Stimulated activated CD8-positive, alpha-beta memory T cell treated with anti-CD3 and anti-CD28 coated beads, Interleukin-4, amount 100 ng/mL, for 24 hours (primary cell): ENCODE measurements at regions not wholly inside any gene's neighbourhood (a gene's known extent, or its start where the extent isn't known, plus 50 kb on each side); places are given as distances from the start of the nearest gene placed in this dataset.
"Not testable (repeated sequence)": the region's sequence is repeated elsewhere in the genome, so short reads cannot be mapped to it uniquely, and the experiment has no call there.

Experiments
- DNase-seq: peaks from one replicate; pipeline ENCODE4 v3.0.0-alpha.2; 2020; ENCODE audit warnings: low read depth

DNA sequence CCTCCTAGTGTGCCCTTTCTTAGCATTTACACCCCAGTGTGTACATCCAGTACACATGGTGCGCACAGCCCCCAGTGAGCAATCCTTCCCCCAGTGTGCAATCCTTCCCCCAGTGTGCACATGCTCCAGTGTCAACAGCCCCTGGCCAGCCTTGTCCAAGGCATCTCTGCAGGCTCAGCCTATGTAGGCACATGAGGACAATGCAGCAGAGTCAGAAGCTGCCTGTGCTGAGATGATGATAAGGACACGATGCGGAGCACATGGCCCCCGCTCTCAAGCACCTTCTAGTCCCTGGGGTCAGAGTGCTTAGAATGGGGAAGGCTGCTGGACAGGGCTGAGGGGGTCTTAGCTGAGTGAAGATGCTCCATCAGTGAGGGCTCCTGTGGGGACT is 69.8 kb downstream of the GADD45G start:
- no peak for DNase-seq

DNA sequence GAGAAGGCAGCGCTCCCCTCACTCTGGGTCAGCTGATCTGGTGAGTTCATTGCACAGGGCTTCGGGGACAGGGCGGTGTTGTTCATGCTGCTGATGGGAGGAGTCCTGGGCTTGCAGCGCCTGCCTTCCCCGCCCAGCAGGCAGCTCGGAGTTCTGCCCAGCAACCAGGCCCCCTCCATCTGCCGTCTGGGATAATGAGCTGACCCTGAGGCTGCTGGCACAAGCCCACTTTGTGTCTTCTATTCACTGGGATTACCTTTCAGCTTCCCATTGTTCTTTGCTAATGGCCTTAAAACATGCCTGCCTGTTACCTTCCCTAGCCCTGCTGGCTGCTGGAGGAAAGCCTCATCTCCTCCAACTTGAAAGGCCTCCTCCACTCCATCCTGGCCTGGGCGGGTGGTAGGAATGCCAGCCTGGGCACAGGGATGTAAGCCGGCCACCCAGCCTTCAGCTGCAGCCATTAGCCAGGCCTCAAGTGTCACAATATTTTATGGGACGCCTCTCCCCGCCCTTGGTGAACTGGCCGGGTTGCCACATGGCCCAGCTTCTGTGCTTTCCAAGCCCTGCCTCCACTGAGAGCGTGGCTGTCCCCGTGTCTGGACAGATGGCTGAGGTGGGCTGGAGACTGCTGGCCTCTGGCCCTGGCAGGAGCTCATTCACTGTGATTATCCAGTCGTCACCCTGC is 70.4 kb downstream of the GADD45G start:
- DNase-seq: no peak

DNA sequence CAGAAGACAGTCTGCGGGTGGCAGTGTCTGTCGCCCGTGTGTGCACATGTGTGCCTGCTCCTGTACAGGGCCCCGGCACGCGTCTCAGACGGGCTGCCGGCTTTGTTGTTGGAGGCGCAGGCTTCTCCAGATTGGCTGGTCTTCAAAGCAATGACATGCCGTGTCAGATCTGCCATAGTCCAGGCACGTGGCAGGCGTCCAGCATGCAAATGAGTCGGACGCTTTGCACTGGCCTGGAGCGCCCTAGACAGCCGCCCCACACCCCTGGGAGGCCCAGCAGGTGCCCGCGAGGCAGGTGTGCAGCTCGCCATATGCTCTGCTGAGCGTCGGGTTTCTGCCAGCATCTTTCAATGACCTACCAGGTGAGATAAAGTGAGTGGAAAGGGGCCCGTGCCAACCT is 71.5 kb downstream of the GADD45G start:
- no peak for DNase-seq

DNA sequence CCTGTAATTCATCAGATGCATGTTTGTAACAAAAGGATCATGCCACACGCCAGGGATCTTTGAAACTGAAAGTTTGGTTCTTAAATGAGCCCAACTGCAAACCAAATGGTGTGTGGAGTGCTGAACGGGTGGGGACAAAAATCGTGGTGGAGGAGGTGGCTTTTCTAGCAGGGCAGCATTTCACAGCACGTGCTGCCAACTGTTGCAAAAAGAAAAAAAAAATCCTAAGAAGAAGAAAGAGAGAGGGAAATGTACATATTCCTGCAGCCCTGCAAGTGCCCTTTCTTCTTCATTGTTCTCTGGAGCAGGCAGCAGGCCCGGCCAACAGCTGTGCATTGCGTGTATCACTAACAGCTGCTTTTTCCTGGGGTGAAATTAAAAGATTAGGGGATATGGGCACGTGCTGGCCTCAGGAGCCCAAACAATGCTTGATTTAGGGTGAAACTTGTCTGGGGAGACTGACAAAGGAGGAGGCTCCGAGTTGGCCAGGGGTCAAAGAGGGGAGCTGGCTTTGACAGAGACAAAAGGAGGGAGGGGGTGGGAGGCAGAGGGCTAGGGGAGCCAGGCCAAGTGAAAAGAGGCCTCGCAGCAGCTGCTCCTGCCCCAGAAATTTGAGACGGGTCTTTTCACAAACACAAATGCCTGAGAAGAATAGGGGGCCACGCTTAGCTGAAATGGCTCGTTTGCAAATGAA is 73.0 kb downstream of the GADD45G start:
- no peak for DNase-seq

DNA sequence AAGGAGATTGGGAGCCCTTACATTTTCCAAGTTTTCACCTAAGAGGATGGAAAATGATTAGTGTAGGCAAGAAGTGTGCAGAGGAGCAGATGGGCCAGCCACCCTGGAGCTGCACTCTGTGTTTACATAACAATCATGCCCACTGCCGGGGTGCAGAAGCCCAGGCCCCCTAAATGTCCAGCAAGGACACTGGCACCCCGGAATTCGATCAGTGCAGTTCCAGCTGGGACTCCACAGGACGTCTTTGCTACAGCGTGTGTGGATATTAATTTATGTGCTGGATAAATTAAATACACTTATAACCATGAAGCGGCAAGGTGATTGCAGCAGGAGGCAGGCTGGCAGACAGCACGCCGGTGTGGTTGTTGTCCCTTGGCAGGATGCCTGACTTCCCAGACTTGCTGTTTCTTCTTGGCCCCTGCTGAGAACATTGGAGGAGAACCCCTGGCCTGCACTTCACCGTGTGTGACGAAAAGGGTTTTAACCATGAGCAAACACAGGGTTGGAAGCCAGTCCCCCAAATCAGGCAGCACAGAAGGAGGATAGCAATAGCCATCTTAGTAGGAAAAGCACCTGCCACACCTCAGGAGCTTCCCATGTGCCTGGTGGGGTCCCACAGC is 73.7 kb downstream of the GADD45G start:
- no peak for DNase-seq

DNA sequence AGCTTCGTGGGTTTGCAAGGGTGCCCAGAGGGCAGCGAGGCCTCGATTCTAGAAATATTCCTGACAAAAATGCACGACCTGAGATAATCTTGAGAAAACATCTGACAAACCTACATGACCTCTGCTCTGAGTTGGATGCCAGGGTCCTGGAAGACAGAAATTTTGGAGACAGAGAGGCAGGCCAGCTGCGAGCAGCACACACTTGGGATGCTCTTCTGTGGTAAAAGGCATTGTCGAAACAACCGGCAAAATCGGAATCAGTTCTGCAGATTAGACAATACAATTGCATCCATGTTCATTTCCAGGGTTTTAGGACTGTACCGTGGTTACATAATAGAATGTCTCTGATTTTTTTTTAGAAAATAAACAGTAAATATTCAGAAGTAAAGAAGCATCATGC is 74.2 kb downstream of the GADD45G start:
- DNase-seq: no peak

DNA sequence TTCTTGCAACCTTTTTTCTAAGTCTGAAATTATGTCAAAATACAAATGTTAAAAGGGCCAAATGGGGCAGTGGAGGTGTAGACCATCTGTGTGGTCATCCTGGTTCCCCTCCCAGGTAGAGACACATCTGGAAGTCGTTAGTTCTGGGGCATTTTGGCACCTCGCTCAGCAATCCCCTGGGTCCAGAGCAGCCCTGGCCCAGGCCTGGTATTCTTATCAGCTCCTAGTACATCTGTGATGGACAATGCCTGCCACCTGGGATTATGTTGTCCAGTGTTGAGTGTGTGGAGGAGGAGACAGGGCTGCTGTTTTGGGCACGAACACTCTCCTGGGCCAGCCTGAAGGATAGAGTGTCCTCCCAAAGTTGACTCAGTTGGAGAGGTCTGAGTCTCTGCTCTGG is 74.8 kb downstream of the GADD45G start:
- DNase-seq: no peak

DNA sequence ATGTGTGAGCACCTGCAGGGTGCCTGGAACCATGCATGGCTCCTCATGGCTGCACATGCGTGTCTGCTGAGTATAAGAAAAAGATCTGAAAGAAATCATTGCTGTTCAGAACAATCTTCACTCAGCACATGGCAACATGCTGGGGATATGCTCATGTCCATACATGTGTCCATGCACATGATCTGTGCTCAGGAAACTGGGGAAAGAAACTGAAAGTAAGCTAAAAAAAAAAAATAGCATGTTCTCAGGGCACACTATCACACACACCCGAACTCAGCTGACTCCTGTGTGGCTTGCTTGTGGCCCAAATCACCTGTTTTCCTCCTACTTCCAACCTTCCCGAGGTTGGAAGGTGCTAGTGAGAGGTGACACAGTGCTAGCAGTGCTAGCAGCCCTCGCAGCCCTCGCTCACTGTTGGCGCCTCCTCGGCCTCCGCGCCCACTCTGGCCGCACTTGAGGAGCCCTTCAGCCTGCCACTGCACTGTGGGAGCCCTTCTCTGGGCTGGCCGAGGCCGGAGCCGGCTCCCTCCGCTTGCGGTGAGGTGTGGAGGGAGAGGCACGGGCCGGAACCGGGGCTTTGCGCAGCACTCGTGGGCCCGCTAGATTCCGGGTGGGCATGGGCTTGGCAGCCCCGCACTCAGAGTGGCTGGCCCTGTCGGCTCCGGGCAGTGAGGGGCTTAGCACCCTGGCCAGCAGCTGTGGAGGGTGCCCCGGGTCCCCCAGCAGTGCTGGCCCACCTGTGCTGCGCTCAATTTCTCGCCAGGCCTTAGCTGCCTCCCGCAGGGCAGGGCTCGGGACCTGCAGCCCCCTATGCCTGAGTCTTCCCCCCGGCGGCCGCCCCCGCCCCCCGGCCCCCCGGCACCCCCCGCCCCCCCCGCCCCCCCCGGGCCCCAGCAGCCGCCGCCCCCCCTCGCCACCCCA is 76.0 kb downstream of the GADD45G start:
- DNase-seq: no peak

DNA sequence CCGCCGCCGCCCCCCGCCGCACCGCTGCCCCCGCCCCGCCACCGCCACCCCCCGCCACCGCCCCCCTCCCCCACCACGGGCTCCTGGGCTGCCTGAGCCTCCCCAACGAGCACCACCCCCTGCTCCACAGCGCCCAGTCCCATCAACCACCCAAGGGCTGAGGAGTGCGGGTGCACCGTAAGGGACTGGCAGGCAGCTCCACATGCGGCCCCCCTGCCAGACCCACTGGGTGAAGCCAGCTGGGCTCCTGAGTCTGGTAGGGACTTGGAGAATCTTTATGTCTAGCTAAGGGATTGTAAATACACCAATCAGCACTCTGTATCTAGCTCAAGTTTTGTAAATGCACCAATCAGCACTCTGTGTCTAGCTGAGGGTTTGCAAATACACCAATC is 76.7 kb downstream of the GADD45G start:
- not testable (repeated sequence) for DNase-seq

DNA sequence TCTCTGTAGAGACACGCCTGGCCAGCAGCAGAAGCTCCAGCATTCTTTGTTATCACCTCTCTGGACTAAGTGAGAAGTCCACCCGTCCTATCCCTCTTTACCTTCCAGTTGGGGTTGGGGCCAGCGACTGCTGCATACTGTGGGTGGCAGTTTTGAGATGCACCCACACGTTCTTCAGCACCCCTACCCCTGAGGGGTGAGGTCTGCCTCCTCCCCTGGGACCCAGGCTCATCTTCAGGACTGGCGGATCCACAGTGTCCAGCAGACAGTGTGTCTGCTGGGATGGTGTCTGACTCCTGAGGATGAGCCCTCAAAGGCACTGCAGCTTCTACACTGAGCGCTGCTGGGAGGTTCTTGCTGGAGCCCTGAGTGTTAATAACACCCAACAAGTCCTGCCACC is 78.8 kb downstream of the GADD45G start:
- DNase-seq: no peak

DNA sequence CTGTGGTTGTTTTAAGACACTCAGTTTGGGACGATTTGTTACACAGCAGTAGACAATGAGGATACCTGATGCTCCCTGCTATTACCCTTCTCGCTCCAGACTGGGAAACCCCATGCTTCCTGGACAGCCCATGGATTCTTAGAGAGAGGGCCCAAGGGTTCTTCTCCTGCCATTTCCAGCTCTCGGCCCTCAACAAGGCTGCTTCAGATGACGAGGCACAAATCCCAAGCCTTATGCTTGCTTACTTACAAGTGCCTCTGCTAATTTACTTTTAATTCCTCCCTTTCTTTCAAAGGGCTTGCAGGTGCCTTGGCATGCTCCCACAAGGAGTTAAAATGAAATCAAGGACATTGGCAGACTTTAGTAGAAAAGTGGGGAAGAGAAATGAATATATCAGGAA is 79.4 kb downstream of the GADD45G start:
- no peak for DNase-seq

DNA sequence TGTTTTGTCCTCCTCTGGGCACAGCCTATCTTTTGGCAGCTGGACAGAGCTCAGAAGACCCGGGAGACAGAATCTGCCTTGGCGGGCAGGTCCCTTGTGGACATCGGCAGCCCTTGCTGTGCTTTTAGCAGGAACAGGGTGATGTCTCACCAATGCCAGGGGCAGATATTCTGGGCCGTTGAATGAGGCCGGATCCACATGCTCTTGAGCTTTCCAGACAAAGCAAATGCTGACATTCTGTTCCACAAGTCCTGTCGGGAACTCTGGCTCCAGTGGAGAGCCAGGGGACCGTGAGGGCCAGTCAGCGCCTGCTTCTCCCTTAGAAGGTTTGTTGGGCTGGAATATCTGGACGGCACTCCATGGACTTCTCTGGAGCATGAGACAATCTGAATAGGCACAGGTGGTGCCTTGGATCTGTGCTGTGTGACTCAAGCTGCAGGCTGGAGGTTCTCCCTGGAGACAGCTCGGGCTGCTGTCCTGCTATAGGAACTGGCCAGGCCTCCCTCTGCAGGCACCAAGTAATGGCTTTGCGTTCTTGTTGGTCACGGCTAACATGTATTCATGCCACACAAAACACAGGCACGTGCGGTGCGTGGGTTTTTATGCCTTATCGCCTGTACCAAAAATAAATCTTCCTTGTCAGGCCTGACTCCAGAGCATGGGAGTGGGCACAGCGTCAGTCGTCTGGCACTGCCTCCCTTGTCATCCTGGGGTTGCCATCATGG is 80.3 kb downstream of the GADD45G start:
- DNase-seq: no peak

DNA sequence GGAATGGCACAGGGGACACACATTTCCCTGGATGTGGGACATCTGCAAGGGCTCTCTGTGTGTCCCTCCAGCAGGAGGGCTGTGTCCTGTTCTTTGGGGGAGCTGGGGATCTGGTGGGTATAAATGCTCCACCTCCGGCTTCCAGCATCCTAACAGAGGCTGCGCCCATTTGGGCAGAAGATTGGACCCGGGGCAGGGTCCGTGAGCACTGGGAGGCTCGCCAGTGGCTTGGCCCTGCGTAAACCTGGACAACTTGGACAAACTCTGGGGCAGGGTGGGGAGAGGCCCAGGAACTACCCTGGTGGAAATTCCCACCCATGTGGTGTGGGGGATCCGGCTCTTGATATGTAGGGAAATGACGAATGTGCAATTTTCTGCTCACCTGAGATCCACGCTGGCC is 80.9 kb downstream of the GADD45G start:
- no peak for DNase-seq

DNA sequence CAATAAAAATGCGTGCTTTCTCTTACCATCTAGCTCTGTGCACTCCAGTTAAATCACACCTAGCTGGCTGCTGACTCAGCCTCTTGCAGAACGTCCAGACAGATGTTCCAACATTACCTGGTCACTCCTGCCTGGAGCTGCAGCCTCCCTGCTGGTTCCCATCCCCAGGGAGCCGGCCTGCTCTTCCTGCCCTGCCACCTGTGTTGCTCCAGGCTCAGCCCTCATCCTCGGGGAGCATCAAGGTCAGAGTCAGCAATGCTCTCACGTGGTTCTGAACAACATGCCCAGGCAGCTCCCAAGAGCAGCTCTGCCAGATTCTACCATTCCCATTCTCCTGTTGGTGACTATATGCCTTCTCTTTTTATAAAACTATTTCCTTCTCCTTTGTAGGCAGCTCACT is 81.3 kb downstream of the GADD45G start:
- DNase-seq: no peak

DNA sequence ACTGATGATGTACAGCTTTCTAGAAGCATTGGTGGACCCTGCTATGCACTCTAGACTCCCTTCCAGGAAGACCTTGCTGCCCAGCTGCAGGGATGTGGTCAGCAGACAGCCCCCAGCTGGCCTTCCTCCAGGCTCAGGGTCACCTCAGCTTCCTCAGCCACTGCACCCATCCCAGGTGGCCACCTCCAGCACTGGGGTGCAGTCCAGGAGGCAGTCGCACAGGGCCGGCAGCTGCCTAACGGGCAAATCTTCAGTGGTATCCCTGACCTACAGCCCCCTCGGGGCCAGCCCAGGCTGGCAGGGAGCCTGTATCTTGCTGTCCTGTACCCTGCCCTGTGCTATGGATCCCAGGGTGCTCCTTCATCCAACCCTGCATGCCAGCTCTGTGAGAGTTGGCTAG is 81.8 kb downstream of the GADD45G start:
- no peak for DNase-seq

DNA sequence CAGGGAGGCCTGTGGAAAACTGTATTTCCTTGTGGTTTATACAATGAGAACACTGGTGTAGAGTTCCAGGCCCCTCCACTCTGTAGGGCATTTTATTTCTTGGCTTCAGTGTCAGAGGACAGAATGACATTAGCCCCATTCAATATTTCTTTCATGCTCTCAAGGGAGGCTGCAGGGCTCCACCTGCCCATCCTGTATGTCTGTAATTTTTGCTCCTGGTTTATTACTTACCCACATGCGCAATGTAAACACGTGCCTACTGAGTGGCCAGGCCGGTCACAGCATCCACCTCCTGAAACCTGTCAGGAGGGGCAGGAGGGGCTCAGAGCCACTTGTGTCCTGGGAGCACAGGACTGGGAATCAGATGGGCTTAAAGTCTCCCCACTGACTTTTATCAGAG is 82.4 kb downstream of the GADD45G start:
- no peak for DNase-seq

DNA sequence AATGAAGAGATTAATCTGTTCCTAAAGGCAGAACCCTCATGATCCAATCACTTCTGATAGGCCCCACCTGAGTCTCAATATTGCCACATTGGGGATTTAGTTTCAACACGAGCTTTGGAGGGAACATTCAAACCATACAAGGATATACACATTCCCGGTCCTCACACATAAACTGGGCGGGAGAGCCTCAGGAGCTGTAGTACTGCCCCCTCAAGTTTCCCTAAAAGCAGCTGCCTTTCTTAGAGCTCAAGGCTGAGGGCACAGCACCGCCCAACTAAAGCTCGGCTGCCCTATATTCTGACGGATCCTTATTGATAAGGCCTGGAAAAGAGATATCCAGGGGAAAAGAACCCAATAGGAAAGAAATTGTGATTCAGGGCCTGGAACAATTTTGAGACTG is 83.0 kb downstream of the GADD45G start:
- DNase-seq: no peak

DNA sequence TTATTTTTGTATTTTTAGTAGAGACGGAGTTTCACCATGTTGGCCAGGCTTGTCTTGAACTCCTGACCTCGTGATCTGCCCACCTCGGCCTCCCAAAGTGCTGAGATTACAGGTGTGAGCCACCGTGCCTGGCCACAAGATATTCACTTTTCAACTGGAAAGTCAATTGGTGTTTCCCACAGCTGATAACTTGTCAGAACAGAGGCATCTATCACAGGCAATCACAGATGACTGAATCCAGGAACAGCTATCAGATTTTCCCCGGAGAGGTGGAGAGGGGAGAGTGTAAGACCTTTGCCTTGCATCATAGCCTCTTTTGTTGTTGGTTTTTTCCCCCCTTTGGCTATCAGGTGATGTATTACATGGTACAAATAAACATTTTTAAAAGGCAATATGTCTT is 84.5 kb downstream of the GADD45G start:
- not testable (repeated sequence) for DNase-seq

DNA sequence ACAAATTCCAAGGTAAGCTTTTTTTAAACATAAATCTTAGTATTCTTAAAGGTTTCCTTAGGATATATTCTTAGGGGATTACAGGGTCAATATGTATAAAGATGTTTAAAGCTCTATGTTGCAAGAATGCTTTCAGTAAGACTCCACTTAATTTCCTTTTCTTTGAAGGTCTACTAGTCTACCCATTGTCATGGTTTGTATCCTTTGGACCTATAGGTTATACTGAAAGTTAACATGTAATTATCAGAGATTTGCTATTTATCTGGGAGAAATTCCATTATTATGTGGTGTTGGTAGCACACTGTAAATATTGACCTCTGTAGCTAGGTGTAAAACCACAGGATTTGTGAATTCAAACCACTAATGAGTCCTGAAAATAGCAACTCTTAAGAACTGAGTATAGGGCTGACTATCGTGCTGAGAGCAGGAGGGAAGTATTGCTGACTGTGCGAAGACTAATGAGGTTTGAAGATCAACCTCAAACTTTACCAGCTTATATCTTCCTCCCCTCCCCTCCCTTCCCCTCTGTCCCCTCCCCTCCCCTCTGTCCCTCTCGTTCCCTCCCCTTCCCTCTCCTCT is 85.6 kb downstream of the GADD45G start:
- no peak for DNase-seq

DNA sequence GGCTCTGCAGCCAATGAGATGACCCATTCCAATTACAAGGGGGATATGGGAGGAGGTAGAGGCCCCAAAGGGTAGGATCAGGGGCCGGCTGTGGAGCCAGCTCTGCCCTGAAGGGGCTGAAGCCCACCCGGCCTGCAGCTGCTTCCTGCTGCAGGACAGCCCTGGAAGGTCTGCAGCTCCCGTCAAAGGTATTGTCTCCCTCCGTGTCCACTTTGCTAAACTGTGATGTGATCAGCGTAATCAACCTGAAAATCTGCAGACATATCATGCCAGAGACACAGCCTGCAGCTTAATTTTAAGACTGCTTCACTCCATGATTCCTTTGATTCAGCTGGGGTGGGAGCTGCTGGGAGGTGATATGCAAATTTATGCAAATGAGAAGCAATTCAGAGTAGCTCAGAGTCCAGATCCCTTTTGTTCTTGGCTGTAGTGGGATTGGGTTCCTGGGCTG is 90.7 kb downstream of the GADD45G start:
- no peak for DNase-seq

DNA sequence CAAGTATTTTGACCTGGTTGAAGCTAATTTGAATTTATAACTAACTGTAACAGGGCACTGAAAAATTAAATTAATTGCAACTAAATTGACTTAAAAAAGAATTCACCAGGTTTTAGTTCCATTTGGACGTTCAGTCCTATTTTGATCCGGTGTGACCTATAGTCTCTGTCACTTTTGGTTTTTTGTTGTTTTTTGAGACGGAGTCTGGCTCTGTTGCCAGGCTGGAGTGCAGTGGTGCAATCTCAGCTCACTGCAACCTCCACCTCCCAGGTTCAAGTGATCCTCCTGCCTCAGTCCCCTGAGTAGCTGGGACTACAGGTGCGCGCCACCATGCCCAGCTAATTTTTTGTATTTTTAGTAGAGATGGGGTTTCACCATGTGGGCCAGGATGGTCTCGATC is 91.2 kb downstream of the GADD45G start:
- not testable (repeated sequence) for DNase-seq
